H54 (cell line): ENCODE measurements at regions not wholly inside any gene's neighbourhood (a gene's known extent, or its start where the extent isn't known, plus 50 kb on each side); places are given as distances from the start of the nearest gene placed in this dataset.
"Not testable (repeated sequence)": the region's sequence is repeated elsewhere in the genome, so short reads cannot be mapped to it uniquely, and the experiment has no call there.

Experiments used
- DNase-seq: peaks from one replicate; pipeline ENCODE4 v3.0.0; 2011; ENCODE audit warnings: low spot score, mixed read lengths; ENCODE audit not compliant: insufficient read length
- FAIRE-seq: peaks from 3 replicates; lab custom pipeline; 2011; peaks lifted over from hg19 to GRCh38; lab: Jason Lieb, UNC
- POLR2A ChIP-seq: IDR thresholded peaks from 2 replicates; pipeline ENCODE4 v1.6.1; 2011; ENCODE audit warnings: low read depth, mild to moderate bottlenecking, low read length

DNA sequence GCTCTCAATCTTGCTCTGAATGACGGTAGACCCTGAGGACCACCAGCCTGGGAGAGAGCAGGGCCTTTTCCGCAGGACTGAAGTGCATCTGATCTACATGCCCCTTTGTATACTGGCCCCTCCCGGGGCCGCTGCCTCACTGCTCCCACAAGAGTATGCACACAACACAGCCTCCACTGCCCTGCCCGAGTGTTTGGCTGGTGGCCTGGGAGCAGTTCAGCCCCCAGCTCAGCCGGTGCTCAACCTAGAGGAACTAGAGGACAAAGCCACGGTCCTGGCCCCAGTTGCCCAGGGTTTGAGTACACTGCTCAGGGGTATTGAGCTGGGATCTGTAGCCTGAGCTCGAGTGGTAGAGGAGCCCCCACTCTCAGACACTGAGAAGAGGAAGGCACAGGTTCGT lies 118.9 kb upstream of the CAB39 start:
- FAIRE-seq (no peak), DNase-seq (no peak)
- TF ChIP-seq POLR2A: no peak

- no peak for TF ChIP-seq POLR2A
- DNase-seq (no peak), FAIRE-seq (no peak)
Measured at GRCh38 chr2:230594286-230594840, 118.3 kb upstream of the CAB39 start.

- FAIRE-seq (no peak), DNase-seq (no peak)
- no peak for TF ChIP-seq POLR2A
Measured at GRCh38 chr2:230599853-230600252, 112.8 kb upstream of the CAB39 start.

- no peak for TF ChIP-seq POLR2A
- no peak for DNase-seq
- no peak for FAIRE-seq
Measured at GRCh38 chr2:230600285-230600684, 112.4 kb upstream of the CAB39 start.

DNA sequence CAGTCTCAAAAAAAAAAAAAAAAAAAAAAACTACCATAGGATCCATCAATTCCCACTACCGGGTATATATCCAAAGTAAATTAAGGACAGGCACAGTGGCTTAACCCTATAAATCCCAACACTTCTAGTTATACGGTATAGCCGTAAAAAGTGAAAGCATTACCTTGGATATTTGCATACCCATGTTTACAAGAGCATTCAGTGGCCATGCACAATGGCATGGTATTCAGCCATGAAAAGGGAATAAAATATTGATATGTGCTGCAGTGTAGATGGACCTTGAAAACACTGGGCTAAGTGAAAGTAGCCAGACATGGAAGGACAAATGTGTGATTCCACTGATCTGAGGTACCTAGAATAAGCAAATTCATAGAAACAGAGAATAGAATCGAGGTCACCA lies 111.8 kb upstream of the CAB39 start:
- DNase-seq (no peak), FAIRE-seq (no peak)
- no peak for TF ChIP-seq POLR2A

DNA sequence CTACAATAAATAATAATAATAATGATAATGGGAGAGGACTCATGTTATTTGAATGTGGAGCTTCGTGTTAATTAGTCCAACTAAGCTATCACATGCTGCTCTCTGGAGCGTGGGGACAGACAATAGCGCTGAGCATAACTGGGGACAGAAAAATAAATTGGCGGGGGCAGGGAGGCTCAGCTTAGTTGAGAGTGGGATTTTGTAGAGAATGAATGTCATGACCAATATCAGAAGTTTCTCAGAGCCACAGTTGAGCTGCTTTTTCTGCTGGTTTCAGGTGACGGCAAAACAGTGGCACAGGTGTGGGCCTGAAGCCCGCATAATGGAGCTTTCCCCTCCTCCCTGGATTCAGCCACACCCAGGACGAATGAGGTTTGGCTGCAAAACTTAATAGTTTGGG lies 111.1 kb upstream of the CAB39 start:
- DNase-seq (no peak), FAIRE-seq (no peak)
- TF ChIP-seq POLR2A: no peak

DNA sequence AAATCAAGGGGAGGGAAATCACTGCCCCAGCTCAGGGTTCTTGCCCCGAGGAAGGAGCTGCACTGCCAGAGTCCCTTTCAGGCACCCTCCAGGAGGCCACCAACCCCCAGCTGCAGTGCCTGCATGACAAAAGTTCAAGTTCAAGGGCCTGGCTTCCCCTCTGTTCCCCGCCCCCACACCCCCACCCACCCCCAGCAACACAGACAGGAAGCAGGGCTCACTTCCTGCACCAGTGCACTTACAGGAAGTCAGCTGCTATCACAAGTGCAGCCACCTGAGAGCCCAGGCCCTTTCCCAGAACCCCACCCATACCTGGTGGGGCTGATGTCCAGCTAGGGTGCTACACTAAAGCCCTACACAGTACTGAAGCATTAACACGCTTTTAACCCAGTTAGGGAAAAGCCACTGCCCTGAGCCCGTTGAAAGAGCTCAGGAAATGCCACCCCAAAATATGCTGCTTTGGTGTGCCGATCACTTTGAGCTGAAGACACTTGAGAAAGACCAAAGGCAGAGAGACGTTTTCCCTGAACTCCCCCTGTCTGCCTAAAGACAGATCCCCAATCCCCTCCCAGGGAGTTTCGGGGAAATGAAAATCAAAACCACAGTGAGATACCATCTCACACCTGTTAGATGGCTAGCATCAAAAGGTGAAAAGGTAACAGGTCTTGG lies 109.9 kb upstream of the CAB39 start:
- TF ChIP-seq POLR2A: no peak
- FAIRE-seq: no peak
- DNase-seq: no peak

DNA sequence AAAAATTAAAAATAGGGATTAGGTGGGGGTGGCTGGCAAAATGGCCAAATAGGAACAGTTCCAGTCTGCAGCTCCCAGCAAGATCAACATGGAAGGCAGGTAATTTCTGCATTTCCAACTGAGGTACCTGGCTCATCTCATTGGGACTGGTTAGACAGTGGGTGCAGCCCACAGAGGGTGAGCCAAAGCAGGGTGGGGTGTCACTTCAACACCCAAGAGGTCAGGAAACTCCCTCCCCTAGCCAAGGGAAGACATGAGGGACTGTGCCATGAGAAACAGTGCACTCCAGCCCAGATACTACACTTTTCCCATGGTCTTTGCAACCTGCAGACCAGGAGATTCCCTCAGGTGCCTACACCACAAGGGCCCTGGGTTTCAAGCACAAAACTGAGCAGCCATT lies 109.3 kb upstream of the CAB39 start:
- FAIRE-seq, DNase-seq: not testable (repeated sequence)

- not testable (repeated sequence) for DNase-seq, FAIRE-seq
Measured at GRCh38 chr2:230604158-230604557, 108.5 kb upstream of the CAB39 start.

DNA sequence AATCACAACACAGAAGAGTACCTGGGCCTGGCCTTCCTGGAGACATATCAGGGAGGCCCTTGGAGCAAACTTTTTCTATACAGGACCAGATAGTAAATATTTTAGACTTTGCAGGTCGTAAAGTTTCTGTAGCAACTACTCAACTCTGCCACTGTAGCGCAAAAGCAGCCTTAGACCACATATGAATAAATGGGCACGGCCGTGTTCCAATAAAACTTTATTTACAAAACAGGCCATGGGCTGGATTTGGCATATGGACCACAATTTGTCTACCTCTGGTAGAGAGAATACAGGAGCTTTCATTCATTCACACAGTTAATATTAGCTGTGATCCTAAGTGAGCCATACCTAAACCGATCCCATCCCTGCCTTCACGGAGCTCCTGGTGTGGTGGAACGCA lies 98.6 kb upstream of the CAB39 start:
- no peak for DNase-seq
- no peak for TF ChIP-seq POLR2A
- FAIRE-seq: no peak

DNA sequence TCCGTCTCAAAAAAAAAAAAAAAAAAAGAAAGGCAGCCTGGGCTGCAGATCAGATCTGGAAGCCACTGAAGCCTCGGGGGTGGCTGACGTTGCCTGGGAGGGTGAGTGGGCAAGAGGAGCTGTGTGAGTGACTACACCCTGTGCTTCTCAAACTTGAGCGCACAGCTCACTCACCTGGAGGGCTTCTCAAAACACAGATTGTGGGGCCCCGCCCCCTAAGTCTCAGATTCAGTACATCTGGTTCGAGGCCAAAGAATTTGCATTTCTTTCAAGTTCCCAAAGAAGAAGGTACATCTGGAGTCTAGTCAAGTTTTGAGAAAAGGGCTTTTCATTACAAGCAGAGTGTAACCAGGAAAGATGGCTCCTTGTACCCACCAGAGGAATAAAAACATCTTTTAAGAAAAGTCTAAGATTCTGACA lies 97.7 kb upstream of the CAB39 start:
- no peak for TF ChIP-seq POLR2A
- FAIRE-seq (no peak), DNase-seq (no peak)

DNA sequence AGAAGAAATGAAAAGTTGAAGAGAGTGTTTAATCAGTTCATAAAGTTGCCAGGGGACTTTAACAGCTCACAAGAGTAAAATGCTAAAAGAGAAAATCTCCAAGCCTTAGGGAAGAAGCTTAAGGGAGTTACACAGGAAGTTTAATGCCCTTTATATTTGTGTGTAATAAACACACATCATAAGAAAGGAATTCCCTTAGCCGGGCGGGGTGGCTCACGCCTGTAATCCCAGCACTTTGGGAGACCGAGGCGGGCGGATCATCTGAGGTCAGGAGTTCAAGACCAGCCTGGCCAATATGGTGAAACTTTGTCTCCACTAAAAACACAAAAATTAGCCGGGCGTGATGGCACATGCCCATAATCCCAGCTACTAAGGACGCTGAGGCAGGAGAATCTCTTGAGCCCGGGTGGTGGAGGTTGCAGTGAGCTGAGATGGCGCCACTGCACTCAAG lies 95.4 kb upstream of the CAB39 start:
- FAIRE-seq: not testable (repeated sequence)
- DNase-seq: peak; percentile 43

GRCh38 chr2:230619491-230619890 lies 93.2 kb upstream of the CAB39 start:
- TF ChIP-seq POLR2A: no peak
- no peak for DNase-seq
- no peak for FAIRE-seq

DNA sequence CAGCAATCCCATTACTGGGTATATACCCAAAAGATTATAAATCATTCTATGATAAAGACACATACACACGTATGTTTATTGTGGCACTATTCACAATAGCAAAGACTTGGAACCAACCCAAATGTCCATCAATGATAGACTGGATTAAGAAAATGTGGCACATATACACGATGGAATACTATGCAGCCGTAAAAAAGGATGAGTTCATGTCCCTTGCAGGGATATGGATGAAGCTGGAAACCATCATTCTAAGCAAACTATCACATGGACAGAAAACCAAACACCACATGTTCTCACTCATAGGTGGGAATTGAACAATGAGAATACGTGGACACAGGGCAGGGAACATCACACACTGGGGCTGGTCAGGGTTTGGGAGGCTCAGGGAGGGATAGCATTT lies 87.4 kb upstream of the CAB39 start:
- DNase-seq, FAIRE-seq: not testable (repeated sequence)

DNA sequence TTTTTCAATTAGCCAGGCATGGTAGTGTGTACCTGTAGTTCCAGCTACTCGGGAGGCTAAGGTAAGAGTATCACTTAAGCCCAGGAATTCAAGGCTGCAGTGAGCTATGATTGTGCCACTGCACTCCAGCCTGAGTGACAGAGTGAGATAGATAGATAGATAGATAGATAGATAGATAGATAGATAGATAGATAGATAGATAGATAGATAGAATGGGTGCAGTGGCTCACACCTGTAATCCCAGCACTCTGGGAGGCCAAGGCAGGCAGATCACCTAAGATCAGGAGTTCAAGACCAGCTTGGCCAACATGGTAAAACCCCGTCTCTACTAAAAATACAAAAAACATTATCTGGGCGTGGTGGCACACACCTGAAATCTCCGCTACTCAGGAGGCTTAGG lies 85.6 kb upstream of the CAB39 start:
- not testable (repeated sequence) for FAIRE-seq, DNase-seq
